Left lung (tissue), 4 donors: ENCODE measurements at regions not wholly inside any gene's neighbourhood (a gene's known extent, or its start where the extent isn't known, plus 50 kb on each side); places are given as distances from the start of the nearest gene placed in this dataset.

Experiments
- ATAC-seq: fragments of 200-7000 bp; cut with Tn5 transposase; one replicate; pipeline ENCODE4 v1.9.1; 2020; ENCODE audit warnings: moderate library complexity
- DNase-seq, 4 donors: peaks; one replicate each; pipeline ENCODE4 v3.0.0-alpha.2; 2013 to 2020
- H3K27ac ChIP-seq, 2 donors: fragments of 200-600 bp; sonication (generic) in 1 of 2; one replicate each; pipeline versions ENCODE4 v1.5.0 to v1.8.0; 2020 to 2021
- H3K27me3 ChIP-seq, 2 donors: fragments of 200-600 bp; sonication (generic) in 1 of 2; one replicate each; pipeline versions ENCODE4 v1.5.0 to v1.8.0; 2020 to 2021
- H3K36me3 ChIP-seq, 2 donors: fragments of 200-600 bp; sonication (generic) in 1 of 2; one replicate each; pipeline versions ENCODE4 v1.5.0 to v1.8.0; 2020 to 2021
- H3K4me1 ChIP-seq, 2 donors: fragments of 200-600 bp; one replicate each; pipeline ENCODE4 v1.8.0; 2021
- H3K4me3 ChIP-seq, 2 donors: fragments of 200-600 bp; sonication (generic) in 1 of 2; one replicate each; pipeline versions ENCODE4 v1.5.0 to v1.8.0; 2020 to 2021; ENCODE audit warnings: mild to moderate bottlenecking in 1 of 2
- H3K9me3 ChIP-seq, 2 donors: fragments of 200-600 bp; sonication (generic) in 1 of 2; one replicate each; pipeline versions ENCODE4 v1.5.0 to v1.8.0; 2020 to 2021
- CTCF ChIP-seq, 2 donors: fragments of 200-600 bp; sonication (generic) in 1 of 2; IDR thresholded peaks; one replicate each; pipeline versions ENCODE4 v1.5.0 to v1.8.0; 2021; ENCODE audit warnings: antibody characterized with exemption in 2 of 2
- intact Hi-C, 2 donors: fragments of 100-400 bp; cut with DNase I; formaldehyde crosslinking; loops; one replicate each; pipeline versions ENCODE4 v1.11.2 to v1.14.2; 2022
- donor health status: DM: no; HTN: yes; CAD: no.
- donor health status: DM: no; HTN: no; CAD: no.

- intact Hi-C loops: no loop called here
- ATAC-seq: no peak
Measured at GRCh38 chr5:124130816-124131215, 615.6 kb downstream of the ZNF608 start.

GRCh38 chr5:124128867-124129266 is 616.9 kb downstream of the CSNK1G3 start:
- intact Hi-C loops: no loop called here
- H3K27me3 ChIP-seq: no peaks in the 10 kb centered on the region
- ATAC-seq (no peak), DNase-seq (peak in 1 of 4 donors; percentile 26)
- H3K4me1 ChIP-seq: no peaks in the 10 kb centered on the region
- no peaks in the 10 kb centered on the region for H3K9me3 ChIP-seq
- no peaks in the 10 kb centered on the region for H3K36me3 ChIP-seq
- no peak overlapping the region for H3K27ac ChIP-seq
- TF ChIP-seq CTCF (IDR thresholded peaks at IDR 0.05): no peak
- H3K4me3 ChIP-seq: no peak overlapping the region

More at GRCh38 chr5:124130816-124131215, 615.6 kb downstream of the ZNF608 start:
- Histone ChIP-seq H3K9me3 (no peaks in the 10 kb centered on the region), H3K27me3 (no peaks in the 10 kb centered on the region), H3K36me3 (no peaks in the 10 kb centered on the region), H3K4me3 (no peak overlapping the region), H3K4me1 (no peaks in the 10 kb centered on the region), H3K27ac (no peak overlapping the region)
- no peak for DNase-seq
- TF ChIP-seq CTCF (IDR thresholded peaks at IDR 0.05): no peak

- Histone ChIP-seq H3K36me3 (no peaks in the 10 kb centered on the region), H3K4me3 (no peak overlapping the region), H3K27ac (no peak overlapping the region), H3K4me1 (no peaks in the 10 kb centered on the region), H3K9me3 (no peaks in the 10 kb centered on the region), H3K27me3 (no peaks in the 10 kb centered on the region)
- no peak for ATAC-seq
- intact Hi-C loops: no loop called here
- no peak for DNase-seq
- TF ChIP-seq CTCF (IDR thresholded peaks at IDR 0.05): no peak
Measured at GRCh38 chr5:124126504-124127217, 614.7 kb downstream of the CSNK1G3 start.

- no peaks in the 10 kb centered on the region for H3K4me1 ChIP-seq
- no peaks in the 10 kb centered on the region for H3K27me3 ChIP-seq
- H3K4me3 ChIP-seq: no peak overlapping the region
- ATAC-seq: no peak
- DNase-seq: peak in 2 of 4 donors; percentile 11
- no peak overlapping the region for H3K27ac ChIP-seq
- H3K36me3 ChIP-seq: no peaks in the 10 kb centered on the region
- peaks cover 0 to 1% of the 10 kb centered on the region in 2 donors for H3K9me3 ChIP-seq
- intact Hi-C loops: no loop called here
- TF ChIP-seq CTCF (IDR thresholded peaks at IDR 0.05): no peak
Measured at GRCh38 chr5:124124711-124125229, 612.8 kb downstream of the CSNK1G3 start.

- H3K27ac ChIP-seq: no peak overlapping the region
- intact Hi-C loops: no loop called here
- DNase-seq (no peak), ATAC-seq (no peak)
- TF ChIP-seq CTCF (IDR thresholded peaks at IDR 0.05): no peak
- no peaks in the 10 kb centered on the region for H3K36me3 ChIP-seq
- no peaks in the 10 kb centered on the region for H3K27me3 ChIP-seq
- H3K9me3 ChIP-seq: peaks cover 0 to 3% of the 10 kb centered on the region in 2 donors
- no peak overlapping the region for H3K4me3 ChIP-seq
- H3K4me1 ChIP-seq: no peaks in the 10 kb centered on the region
Measured at GRCh38 chr5:124121198-124121597, 609.2 kb downstream of the CSNK1G3 start.
